ENCODE measurements at regions not wholly inside any gene's neighbourhood (a gene's known extent, or its start where the extent isn't known, plus 50 kb on each side); places are given as distances from the start of the nearest gene placed in this dataset.
A peak's percentile ranks its signal among the peaks of the same experiment; 100 is the strongest.

DNA sequence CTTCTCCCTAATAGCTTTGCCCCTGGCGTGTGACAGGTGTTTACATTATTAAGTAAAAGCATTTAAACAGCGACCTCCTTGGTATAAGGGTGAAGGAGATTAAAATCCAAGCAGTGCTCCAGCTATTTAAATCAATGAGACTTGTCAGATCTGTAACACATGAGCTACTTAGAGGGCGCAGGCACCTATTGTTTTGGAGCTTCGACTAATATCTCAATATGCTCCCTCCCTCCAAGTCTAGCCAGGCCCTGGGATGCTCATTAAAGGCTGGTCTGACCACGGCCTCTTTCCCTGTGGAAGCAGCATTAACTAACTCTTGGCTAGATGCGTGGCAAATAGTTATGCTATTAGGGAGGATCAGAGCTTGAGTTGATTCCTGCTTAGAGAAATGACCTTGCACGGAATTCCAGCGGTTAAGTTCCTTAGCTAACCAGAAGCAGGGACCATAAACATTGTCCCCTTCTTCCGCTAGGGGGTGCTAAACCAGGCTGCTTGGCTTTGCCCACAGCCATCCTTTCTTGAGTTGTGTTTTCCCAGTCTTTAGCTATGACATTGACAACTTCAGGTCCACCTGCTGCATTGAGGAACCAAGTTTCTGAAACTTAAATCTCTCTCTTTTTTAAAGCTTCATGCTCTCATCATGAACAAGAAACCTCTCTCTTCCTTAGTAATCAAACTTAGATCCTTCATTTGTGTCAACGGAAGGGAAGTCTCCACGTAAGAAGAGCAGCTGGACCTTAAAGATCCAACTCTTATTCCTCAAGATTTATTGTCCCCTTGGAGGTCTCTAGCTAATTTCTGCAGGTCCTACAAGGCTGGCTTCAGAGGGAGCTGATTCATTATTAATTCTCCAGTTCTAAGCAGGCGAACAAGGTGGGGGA, 80.7 kb upstream of the IGFBP7 start:
- TF ChIP-seq, protein P1, sequence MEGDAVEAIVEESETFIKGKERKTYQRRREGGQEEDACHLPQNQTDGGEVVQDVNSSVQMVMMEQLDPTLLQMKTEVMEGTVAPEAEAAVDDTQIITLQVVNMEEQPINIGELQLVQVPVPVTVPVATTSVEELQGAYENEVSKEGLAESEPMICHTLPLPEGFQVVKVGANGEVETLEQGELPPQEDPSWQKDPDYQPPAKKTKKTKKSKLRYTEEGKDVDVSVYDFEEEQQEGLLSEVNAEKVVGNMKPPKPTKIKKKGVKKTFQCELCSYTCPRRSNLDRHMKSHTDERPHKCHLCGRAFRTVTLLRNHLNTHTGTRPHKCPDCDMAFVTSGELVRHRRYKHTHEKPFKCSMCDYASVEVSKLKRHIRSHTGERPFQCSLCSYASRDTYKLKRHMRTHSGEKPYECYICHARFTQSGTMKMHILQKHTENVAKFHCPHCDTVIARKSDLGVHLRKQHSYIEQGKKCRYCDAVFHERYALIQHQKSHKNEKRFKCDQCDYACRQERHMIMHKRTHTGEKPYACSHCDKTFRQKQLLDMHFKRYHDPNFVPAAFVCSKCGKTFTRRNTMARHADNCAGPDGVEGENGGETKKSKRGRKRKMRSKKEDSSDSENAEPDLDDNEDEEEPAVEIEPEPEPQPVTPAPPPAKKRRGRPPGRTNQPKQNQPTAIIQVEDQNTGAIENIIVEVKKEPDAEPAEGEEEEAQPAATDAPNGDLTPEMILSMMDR (conservative IDR thresholded peaks at IDR 0.05; ENCODE audit: low read length) = peak; percentile 89
- no peak for TF ChIP-seq EZH2phosphoT487 (IDR thresholded peaks at IDR 0.05; ENCODE audit: borderline replicate concordance, low read depth, low read length)
